ENCODE measurements at regions not wholly inside any gene's neighbourhood (a gene's known extent, or its start where the extent isn't known, plus 50 kb on each side); places are given as distances from the start of the nearest gene placed in this dataset.

- DNase-seq (no peak), ATAC-seq (no peak)
Measured at GRCh38 chr2:100627330-100628300, 64.8 kb downstream of the PDCL3 start.

- ATAC-seq (no peak), DNase-seq (no peak)
Measured at GRCh38 chr2:100628506-100628905, 65.7 kb downstream of the PDCL3 start.

GRCh38 chr2:100629309-100629708, 66.5 kb downstream of the PDCL3 start:
- DNase-seq (no peak), ATAC-seq (no peak)

- DNase-seq (no peak), ATAC-seq (no peak)
Measured at GRCh38 chr2:100630473-100630977, 67.7 kb downstream of the PDCL3 start.

- ATAC-seq: no peak
- no peak for DNase-seq
Measured at GRCh38 chr2:100632037-100632436, 69.2 kb downstream of the PDCL3 start.

- no peak for ATAC-seq
- no peak for DNase-seq
Measured at GRCh38 chr2:100632759-100633158, 70.0 kb downstream of the PDCL3 start.

GRCh38 chr2:100639588-100640390, 77.0 kb downstream of the PDCL3 start:
- DNase-seq (no peak), ATAC-seq (no peak)

- ATAC-seq (no peak), DNase-seq (no peak)
Measured at GRCh38 chr2:100640431-100641124, 77.8 kb downstream of the PDCL3 start.

- DNase-seq: no peak
- no peak for ATAC-seq
Measured at GRCh38 chr2:100641125-100641435, 78.3 kb downstream of the PDCL3 start.

GRCh38 chr2:100642425-100642824, 79.6 kb downstream of the PDCL3 start:
- no peak for ATAC-seq
- DNase-seq: no peak

- DNase-seq: no peak
- ATAC-seq: no peak
Measured at GRCh38 chr2:100643467-100643866, 80.7 kb downstream of the PDCL3 start.

GRCh38 chr2:100643906-100644501, 81.2 kb downstream of the PDCL3 start:
- peak; percentile 11 for DNase-seq
- peak; percentile 37 for ATAC-seq

- DNase-seq: no peak
- no peak for ATAC-seq
Measured at GRCh38 chr2:100645695-100646429, 83.1 kb downstream of the PDCL3 start.

- ATAC-seq (no peak), DNase-seq (no peak)
Measured at GRCh38 chr2:100647709-100648108, 84.9 kb downstream of the PDCL3 start.

- DNase-seq (no peak), ATAC-seq (no peak)
Measured at GRCh38 chr2:100650151-100650550, 87.4 kb downstream of the PDCL3 start.

GRCh38 chr2:100653449-100654035, 90.7 kb downstream of the PDCL3 start:
- ATAC-seq: peak; percentile 32

GRCh38 chr2:100654611-100655010, 91.8 kb downstream of the PDCL3 start:
- ATAC-seq (no peak), DNase-seq (no peak)

More at GRCh38 chr2:100653449-100654035, 90.7 kb downstream of the PDCL3 start:
- peak; percentile 15 for DNase-seq

GRCh38 chr2:100655446-100655845, 92.7 kb downstream of the PDCL3 start:
- DNase-seq (no peak), ATAC-seq (no peak)

GRCh38 chr2:100655936-100656534, 93.2 kb downstream of the PDCL3 start:
- DNase-seq (no peak), ATAC-seq (no peak)

- DNase-seq (no peak), ATAC-seq (no peak)
Measured at GRCh38 chr2:100658017-100658416, 95.2 kb downstream of the PDCL3 start.
